ENCODE measurements at regions not wholly inside any gene's neighbourhood (a gene's known extent, or its start where the extent isn't known, plus 50 kb on each side); places are given as distances from the start of the nearest gene placed in this dataset.

GRCh38 chr5:18105449-18105848 is 471.2 kb downstream of the TAF11L14 start:
- DNase-seq: no peak

- DNase-seq: no peak
Observed at GRCh38 chr5:18111906-18112465, 477.7 kb downstream of the TAF11L14 start.

- peak; percentile 35 for DNase-seq
Observed at GRCh38 chr5:18113721-18114120, 479.5 kb downstream of the TAF11L14 start.

- no peak for DNase-seq
Observed at GRCh38 chr5:18114151-18114757, 480.0 kb downstream of the TAF11L14 start.

GRCh38 chr5:18117968-18118367 is 483.7 kb downstream of the TAF11L14 start:
- DNase-seq: no peak

GRCh38 chr5:18119156-18119785 is 485.0 kb downstream of the TAF11L14 start:
- DNase-seq: no peak

- DNase-seq: no peak
Observed at GRCh38 chr5:18141222-18141621, 507.0 kb downstream of the TAF11L14 start.

GRCh38 chr5:18142831-18143230 is 508.6 kb downstream of the TAF11L14 start:
- no peak for DNase-seq

GRCh38 chr5:18152671-18153070 is 518.4 kb downstream of the TAF11L14 start:
- DNase-seq: peak; percentile 78

- DNase-seq: no peak
Observed at GRCh38 chr5:18158166-18158565, 523.9 kb downstream of the TAF11L14 start.

GRCh38 chr5:18159331-18159730 is 525.1 kb downstream of the TAF11L14 start:
- no peak for DNase-seq

GRCh38 chr5:18171684-18172083 is 537.4 kb downstream of the TAF11L14 start:
- DNase-seq: no peak

- no peak for DNase-seq
Observed at GRCh38 chr5:18179579-18179978, 545.3 kb downstream of the TAF11L14 start.

- no peak for DNase-seq
Observed at GRCh38 chr5:18181575-18181974, 547.3 kb downstream of the TAF11L14 start.

- no peak for DNase-seq
Observed at GRCh38 chr5:18195910-18196309, 561.6 kb downstream of the TAF11L14 start.

GRCh38 chr5:18197734-18198133 is 563.5 kb downstream of the TAF11L14 start:
- DNase-seq: no peak

- no peak for DNase-seq
Observed at GRCh38 chr5:18202164-18202563, 567.9 kb downstream of the TAF11L14 start.

- no peak for DNase-seq
Observed at GRCh38 chr5:18203296-18203695, 569.0 kb downstream of the TAF11L14 start.

- DNase-seq: no peak
Observed at GRCh38 chr5:18213666-18214065, 579.4 kb downstream of the TAF11L14 start.

GRCh38 chr5:18216016-18216415 is 581.8 kb downstream of the TAF11L14 start:
- no peak for DNase-seq

GRCh38 chr5:18216729-18217128 is 582.5 kb downstream of the TAF11L14 start:
- no peak for DNase-seq

- DNase-seq: no peak
Observed at GRCh38 chr5:18219241-18219640, 585.0 kb downstream of the TAF11L14 start.

GRCh38 chr5:18220631-18221030 is 586.4 kb downstream of the TAF11L14 start:
- no peak for DNase-seq

- no peak for DNase-seq
Observed at GRCh38 chr5:18236386-18236785, 602.1 kb downstream of the TAF11L14 start.
